ENCODE measurements at regions not wholly inside any gene's neighbourhood (a gene's known extent, or its start where the extent isn't known, plus 50 kb on each side); places are given as distances from the start of the nearest gene placed in this dataset.

DNA sequence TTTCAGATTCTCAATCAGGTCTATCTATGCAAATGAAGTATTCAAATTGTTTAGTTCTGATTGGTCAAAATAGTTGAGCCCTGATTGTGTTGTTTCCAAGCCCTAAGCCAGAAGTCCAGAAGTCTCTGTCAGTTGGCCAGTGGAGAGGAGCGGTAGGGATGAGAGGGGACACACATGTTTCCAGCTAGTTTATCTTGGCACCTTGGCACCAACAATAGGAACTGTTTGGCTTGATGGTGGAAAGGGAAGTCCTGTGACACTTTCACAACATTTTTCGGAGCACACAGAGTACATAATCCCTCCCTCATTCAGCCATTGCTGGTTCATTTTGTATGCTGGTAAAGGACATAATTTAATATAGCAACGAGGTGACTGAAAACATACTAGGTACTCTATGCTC is 1661.6 kb downstream of the SUCLG1 start:
- Histone ChIP-seq H3K4me1 (ENCODE audit: insufficient read depth) (no peaks in the 10 kb centered on the region), H3K27ac (no peak overlapping the region), H3K27me3 (no peaks in the 10 kb centered on the region), H3K9me3 (no peaks in the 10 kb centered on the region), H3K4me3 (no peak overlapping the region), H3K36me3 (no peaks in the 10 kb centered on the region)
- TF ChIP-seq EP300 (IDR thresholded peaks at IDR 0.05) = no peak
- no peak for TF ChIP-seq POLR2A (IDR thresholded peaks at IDR 0.05)
- TF ChIP-seq CTCF (IDR thresholded peaks at IDR 0.05) = no peak
- intact Hi-C loops (cut with DNase I) = no loop called here
- no peak for DNase-seq
- 78 to 80% (median 79%) methylated on average over 3 of the region's 3 CpGs for WGBS, 3 donors

GRCh38 chr2:82796132-82796531 is 1662.9 kb downstream of the SUCLG1 start:
- Histone ChIP-seq H3K4me1 (ENCODE audit: insufficient read depth) (no peaks in the 10 kb centered on the region), H3K9me3 (no peaks in the 10 kb centered on the region), H3K4me3 (no peak overlapping the region), H3K36me3 (no peaks in the 10 kb centered on the region), H3K27me3 (no peaks in the 10 kb centered on the region), H3K27ac (no peak overlapping the region)
- TF ChIP-seq POLR2A (IDR thresholded peaks at IDR 0.05) = no peak
- no peak for TF ChIP-seq CTCF (IDR thresholded peaks at IDR 0.05)
- TF ChIP-seq EP300 (IDR thresholded peaks at IDR 0.05) = no peak
- 78 to 92% (median 86%) methylated on average over 1 of the region's 1 CpG for WGBS, 3 donors
- intact Hi-C loops (cut with DNase I) = no loop called here
- no peak for DNase-seq

GRCh38 chr2:82795446-82795845 is 1663.6 kb downstream of the SUCLG1 start:
- no peak overlapping the region for H3K27ac ChIP-seq
- no peaks in the 10 kb centered on the region for H3K4me1 ChIP-seq (ENCODE audit: insufficient read depth)
- intact Hi-C loops (cut with DNase I) = no loop called here
- no peaks in the 10 kb centered on the region for H3K9me3 ChIP-seq
- no peak for DNase-seq
- no peaks in the 10 kb centered on the region for H3K27me3 ChIP-seq
- H3K36me3 ChIP-seq = no peaks in the 10 kb centered on the region
- WGBS, 3 donors = 26 to 42% (median 27%) methylated on average over 3 of the region's 3 CpGs
- TF ChIP-seq POLR2A (IDR thresholded peaks at IDR 0.05) (no peak), EP300 (IDR thresholded peaks at IDR 0.05) (no peak), CTCF (IDR thresholded peaks at IDR 0.05) (no peak)
- no peak overlapping the region for H3K4me3 ChIP-seq

GRCh38 chr2:82793711-82794435 is 1665.2 kb downstream of the SUCLG1 start:
- H3K4me1 ChIP-seq (ENCODE audit: insufficient read depth) = no peaks in the 10 kb centered on the region
- no peaks in the 10 kb centered on the region for H3K9me3 ChIP-seq
- H3K27ac ChIP-seq = no peak overlapping the region
- no peaks in the 10 kb centered on the region for H3K27me3 ChIP-seq
- WGBS, 3 donors = 83 to 90% (median 86%) methylated on average over 3 of the region's 3 CpGs
- no peak overlapping the region for H3K4me3 ChIP-seq
- no peaks in the 10 kb centered on the region for H3K36me3 ChIP-seq
- no peak for DNase-seq
- intact Hi-C loops (cut with DNase I) = no loop called here
- TF ChIP-seq POLR2A (IDR thresholded peaks at IDR 0.05) (no peak), EP300 (IDR thresholded peaks at IDR 0.05) (no peak), CTCF (IDR thresholded peaks at IDR 0.05) (no peak)

Measured in ovary (tissue), 7 donors.